Spleen (tissue), 11 donors: ENCODE measurements at regions not wholly inside any gene's neighbourhood (a gene's known extent, or its start where the extent isn't known, plus 50 kb on each side); places are given as distances from the start of the nearest gene placed in this dataset.

Source experiments
- DNase-seq: peaks from one replicate; pipeline ENCODE4 v3.0.0-alpha.2; 2020
- H3K27ac ChIP-seq, 8 donors: fragments of 200-600 bp; sonication (generic) in 7 of 8; 1 replicate in 4 of 8; 2 replicates in 4 of 8; pipeline versions ENCODE4 v1.5.0 to v1.8.0; 2016 to 2021; ENCODE audit warnings: inconsistent platforms in 4 of 8, mild to moderate bottlenecking in 4 of 8, moderate library complexity in 1 of 8
- H3K27me3 ChIP-seq, 7 donors: fragments of 200-600 bp; sonication (generic) in 6 of 7; replicated peaks in 1 of 7; 1 replicate in 4 of 7; 2 replicates in 3 of 7; pipeline versions ENCODE4 v1.5.0 to v1.8.0; 2016 to 2021; ENCODE audit warnings: inconsistent platforms in 3 of 7, mild to moderate bottlenecking in 1 of 7
- H3K36me3 ChIP-seq, 6 donors: fragments of 200-600 bp; sonication (generic) in 5 of 6; 1 replicate in 4 of 6; 2 replicates in 2 of 6; pipeline versions ENCODE4 v1.5.0 to v1.8.0; 2016 to 2021; ENCODE audit warnings: inconsistent platforms in 2 of 6
- H3K4me1 ChIP-seq, 6 donors: fragments of 200-600 bp; sonication (generic) in 5 of 6; 1 replicate in 3 of 6; 2 replicates in 3 of 6; pipeline versions ENCODE4 v1.5.0 to v1.8.0; 2016 to 2021; ENCODE audit warnings: inconsistent platforms in 3 of 6
- H3K4me3 ChIP-seq, 8 donors: fragments of 200-600 bp; sonication (generic) in 7 of 8; 1 replicate in 4 of 8; 2 replicates in 4 of 8; pipeline versions ENCODE4 v1.5.0 to v1.8.0; 2016 to 2021; ENCODE audit warnings: inconsistent platforms in 4 of 8, mild to moderate bottlenecking in 4 of 8, moderate library complexity in 2 of 8
- H3K9me3 ChIP-seq, 8 donors: fragments of 200-600 bp; sonication (generic) in 7 of 8; 1 replicate in 4 of 8; 2 replicates in 4 of 8; pipeline versions ENCODE4 v1.5.0 to v1.8.0; 2016 to 2021; ENCODE audit warnings: inconsistent platforms in 4 of 8
- POLR2A ChIP-seq, 3 donors: fragments of 450-650 bp; IDR thresholded peaks; one replicate each; pipeline ENCODE4 v1.5.1; 2017; ENCODE audit warnings: antibody characterized with exemption in 3 of 3, mild to moderate bottlenecking in 1 of 3
- POLR2AphosphoS5 ChIP-seq, 3 donors: sonication (generic); formaldehyde crosslinking; IDR thresholded peaks; one replicate each; pipeline ENCODE4 v1.5.1; 2017; ENCODE audit warnings: antibody characterized with exemption in 3 of 3
- WGBS, 5 donors: extraction: QIAGEN DNeasy Blood & Tissue Kit in 3 of 5; methylation state at CpG; one replicate each; pipeline versions ENCODE4 v1.1.5 to v1.1.7; 2013 to 2018; 5-methylcytosine and 5-hydroxymethylcytosine counted together
- intact Hi-C: fragments of 100-400 bp; cut with DNase I; formaldehyde crosslinking; loops from one replicate; pipeline ENCODE4 v1.15.0; 2023; ENCODE audit warnings: low total_unique reads
- TF ChIP-seq, protein P1 (sequence below), 11 experiments: fragments of 200-600 bp in 7 of 11; fragments of 450-650 bp in 4 of 11; sonication (generic) in 4 of 11; IDR thresholded peaks in 8 of 11; conservative IDR thresholded peaks in 3 of 11; 1 replicate in 7 of 11; 2 replicates in 4 of 11; pipeline versions ENCODE4 v1.4.0 to v1.8.0; 2016 to 2021; ENCODE audit warnings: antibody characterized with exemption in 11 of 11, inconsistent platforms in 4 of 11, mild to moderate bottlenecking in 1 of 11
- donor health status: healthy with polysubstance abuse.
- donor health status: DM: no; HTN: no; CAD: no; lungs with moderate emphysema.
- donor health status: DM: no; HTN: no; CAD: no.
- donor health status: Bipolar disorder and iron deficiency.
- donor health status: healthy.
- donor health status: DM: no; HTN: no; CAD: no.
- donor health status: DM: yes; HTN: yes; CAD: no.

DNA sequence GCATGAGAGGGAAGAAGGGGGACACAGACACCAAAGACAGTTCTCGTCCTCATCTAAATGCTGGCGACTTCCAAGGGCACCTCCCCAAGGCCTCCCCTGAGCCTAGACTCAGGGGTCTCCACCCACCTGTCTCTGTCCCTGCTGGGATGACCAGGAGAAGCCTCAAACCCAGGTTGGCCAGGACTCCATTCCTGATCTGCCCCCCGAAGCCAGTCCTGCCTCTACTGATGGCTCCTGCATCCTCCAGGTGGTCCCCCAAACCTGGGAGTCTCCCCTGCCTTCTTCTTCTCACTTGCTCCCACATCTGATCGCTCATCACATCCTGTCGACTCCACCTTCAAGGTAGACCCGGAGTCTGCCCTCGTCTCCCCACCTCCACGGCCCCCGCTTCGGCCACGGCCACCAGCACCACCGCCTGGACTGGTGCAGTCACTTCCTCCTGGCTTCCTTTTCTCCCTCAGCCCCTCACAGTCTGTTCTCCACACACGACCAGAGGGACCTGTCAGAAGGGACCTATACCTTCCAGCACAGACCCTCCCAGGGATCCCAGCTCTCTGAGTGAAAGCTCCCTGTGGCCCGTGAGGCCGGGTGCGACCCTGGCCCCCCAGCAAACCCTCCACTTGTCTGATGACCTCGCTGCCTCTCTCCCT is 92.1 kb downstream of the CEBPB start:
- intact Hi-C loops = no loop called here
- peaks cover 0 to 25% (median 0%) of the 10 kb centered on the region in 7 donors for H3K27me3 ChIP-seq
- 38 to 50% (median 41%) methylated on average over 15 to 17 of the region's 17 CpGs for WGBS, 5 donors
- TF ChIP-seq POLR2AphosphoS5 (IDR thresholded peaks at IDR 0.05) (peak in 1 of 3 donors; percentile 73), POLR2A (IDR thresholded peaks at IDR 0.05) (no peak)
- TF ChIP-seq, protein P1, sequence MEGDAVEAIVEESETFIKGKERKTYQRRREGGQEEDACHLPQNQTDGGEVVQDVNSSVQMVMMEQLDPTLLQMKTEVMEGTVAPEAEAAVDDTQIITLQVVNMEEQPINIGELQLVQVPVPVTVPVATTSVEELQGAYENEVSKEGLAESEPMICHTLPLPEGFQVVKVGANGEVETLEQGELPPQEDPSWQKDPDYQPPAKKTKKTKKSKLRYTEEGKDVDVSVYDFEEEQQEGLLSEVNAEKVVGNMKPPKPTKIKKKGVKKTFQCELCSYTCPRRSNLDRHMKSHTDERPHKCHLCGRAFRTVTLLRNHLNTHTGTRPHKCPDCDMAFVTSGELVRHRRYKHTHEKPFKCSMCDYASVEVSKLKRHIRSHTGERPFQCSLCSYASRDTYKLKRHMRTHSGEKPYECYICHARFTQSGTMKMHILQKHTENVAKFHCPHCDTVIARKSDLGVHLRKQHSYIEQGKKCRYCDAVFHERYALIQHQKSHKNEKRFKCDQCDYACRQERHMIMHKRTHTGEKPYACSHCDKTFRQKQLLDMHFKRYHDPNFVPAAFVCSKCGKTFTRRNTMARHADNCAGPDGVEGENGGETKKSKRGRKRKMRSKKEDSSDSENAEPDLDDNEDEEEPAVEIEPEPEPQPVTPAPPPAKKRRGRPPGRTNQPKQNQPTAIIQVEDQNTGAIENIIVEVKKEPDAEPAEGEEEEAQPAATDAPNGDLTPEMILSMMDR (IDR thresholded peaks at IDR 0.05 in 8 of 11, conservative IDR thresholded peaks at IDR 0.05 in 3 of 11) = peak in 2 of 11 experiments; percentile 7 to 13
- H3K27ac ChIP-seq = peak overlapping the region in 5 of 8 donors; percentile 64 to 95 (median 93)
- H3K9me3 ChIP-seq = no peaks in the 10 kb centered on the region
- H3K4me1 ChIP-seq = peaks cover 13 to 96% (median 64%) of the 10 kb centered on the region in 6 donors
- no peak for DNase-seq
- no peak overlapping the region for H3K4me3 ChIP-seq
- peaks cover 0 to 15% (median 0%) of the 10 kb centered on the region in 6 donors for H3K36me3 ChIP-seq

DNA sequence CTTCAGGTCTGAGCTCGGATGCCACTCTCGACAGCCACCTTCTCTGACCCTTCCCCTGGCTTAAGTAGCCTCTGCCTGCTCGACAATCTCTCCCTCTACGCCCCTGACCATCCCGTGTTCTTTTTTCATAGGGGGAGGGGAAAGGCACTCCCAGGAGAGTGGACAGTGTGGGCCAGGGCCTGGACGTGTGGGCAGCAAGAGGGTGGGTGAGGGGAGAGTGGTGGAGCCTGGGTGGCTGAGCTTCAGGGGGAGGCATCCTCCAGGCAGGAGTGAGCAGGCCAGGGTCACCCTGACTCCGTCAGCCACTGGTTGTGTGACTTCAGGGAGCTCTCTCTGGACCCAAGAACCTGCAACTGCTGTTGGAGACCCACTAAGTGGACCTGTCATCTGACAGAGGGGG is 92.7 kb downstream of the CEBPB start:
- Histone ChIP-seq H3K4me1 (peaks cover 13 to 92% (median 58%) of the 10 kb centered on the region in 6 donors), H3K9me3 (no peaks in the 10 kb centered on the region), H3K36me3 (peaks cover 0 to 10% (median 0%) of the 10 kb centered on the region in 6 donors), H3K27ac (peak overlapping the region in 7 of 8 donors; percentile 64 to 95 (median 76)), H3K27me3 (peaks cover 0 to 25% (median 0%) of the 10 kb centered on the region in 7 donors), H3K4me3 (peak overlapping the region in 1 of 8 donors; percentile 36)
- intact Hi-C loops = no loop called here
- DNase-seq = no peak
- 71 to 83% (median 80%) methylated on average over 7 of the region's 7 CpGs for WGBS, 5 donors
- TF ChIP-seq, protein P1 (IDR thresholded peaks at IDR 0.05 in 8 of 11, conservative IDR thresholded peaks at IDR 0.05 in 3 of 11) = no peak
- TF ChIP-seq POLR2A (IDR thresholded peaks at IDR 0.05) = no peak
- TF ChIP-seq POLR2AphosphoS5 (IDR thresholded peaks at IDR 0.05) = no peak

DNA sequence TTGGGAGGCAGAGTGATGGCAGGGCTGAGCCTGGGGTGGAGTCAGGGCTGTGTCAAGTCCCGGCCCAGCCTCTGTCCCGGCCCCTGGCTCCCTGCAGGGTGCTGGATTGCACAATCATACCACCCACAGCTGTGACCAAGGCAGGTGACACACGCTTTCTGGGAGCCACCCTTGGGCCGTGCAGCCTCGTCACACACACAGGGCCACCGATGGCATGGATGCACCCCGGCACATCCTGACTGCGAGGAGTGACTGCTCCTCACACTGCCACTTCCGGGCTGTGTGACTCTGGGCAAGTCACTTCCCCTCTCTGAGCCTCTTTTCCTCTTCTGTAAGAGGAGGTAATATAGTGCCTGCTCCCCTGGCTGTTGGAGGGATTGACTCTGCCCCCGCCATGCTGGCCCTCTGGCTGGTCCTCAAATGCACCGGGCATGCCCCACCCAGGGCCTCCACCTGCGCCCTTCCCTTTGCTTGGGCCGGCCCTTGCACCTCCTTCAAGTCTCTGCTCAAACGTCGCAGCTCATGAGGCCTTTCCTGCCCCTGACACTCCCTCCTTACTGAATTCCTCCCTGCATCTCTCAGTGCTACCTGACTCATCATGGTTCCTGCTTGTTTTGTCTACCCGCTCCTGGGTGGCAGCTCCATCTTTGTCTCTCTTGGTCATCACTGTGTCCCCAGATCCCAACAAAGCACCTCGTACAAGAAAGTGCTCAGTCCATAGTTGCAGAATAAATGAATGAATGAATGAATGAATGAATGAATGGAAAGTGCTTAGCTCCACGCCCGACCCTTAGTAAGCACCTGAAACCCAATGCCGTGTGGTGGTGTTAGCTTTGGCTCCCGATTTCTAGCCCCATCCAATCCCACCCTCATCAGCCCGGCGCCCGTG is 93.5 kb downstream of the CEBPB start:
- WGBS, 5 donors = 69 to 85% (median 76%) methylated on average over 17 to 24 of the region's 24 CpGs
- TF ChIP-seq POLR2AphosphoS5 (IDR thresholded peaks at IDR 0.05) (peak; percentile 60 to 92 (median 72)), POLR2A (IDR thresholded peaks at IDR 0.05) (no peak)
- TF ChIP-seq, protein P1 (IDR thresholded peaks at IDR 0.05 in 8 of 11, conservative IDR thresholded peaks at IDR 0.05 in 3 of 11) = no peak
- intact Hi-C loops = no loop called here
- H3K27me3 ChIP-seq = peaks cover 0 to 25% (median 0%) of the 10 kb centered on the region in 7 donors
- peak overlapping the region in 7 of 8 donors; percentile 64 to 95 (median 76) for H3K27ac ChIP-seq
- peak overlapping the region in 2 of 8 donors; percentile 16 to 36 for H3K4me3 ChIP-seq
- peak; percentile 91 for DNase-seq
- peaks cover 0 to 2% (median 0%) of the 10 kb centered on the region in 6 donors for H3K36me3 ChIP-seq
- H3K4me1 ChIP-seq = peaks cover 13 to 84% (median 50%) of the 10 kb centered on the region in 6 donors
- no peaks in the 10 kb centered on the region for H3K9me3 ChIP-seq
